ENCODE measurements at regions not wholly inside any gene's neighbourhood (a gene's known extent, or its start where the extent isn't known, plus 50 kb on each side); places are given as distances from the start of the nearest gene placed in this dataset.

DNA sequence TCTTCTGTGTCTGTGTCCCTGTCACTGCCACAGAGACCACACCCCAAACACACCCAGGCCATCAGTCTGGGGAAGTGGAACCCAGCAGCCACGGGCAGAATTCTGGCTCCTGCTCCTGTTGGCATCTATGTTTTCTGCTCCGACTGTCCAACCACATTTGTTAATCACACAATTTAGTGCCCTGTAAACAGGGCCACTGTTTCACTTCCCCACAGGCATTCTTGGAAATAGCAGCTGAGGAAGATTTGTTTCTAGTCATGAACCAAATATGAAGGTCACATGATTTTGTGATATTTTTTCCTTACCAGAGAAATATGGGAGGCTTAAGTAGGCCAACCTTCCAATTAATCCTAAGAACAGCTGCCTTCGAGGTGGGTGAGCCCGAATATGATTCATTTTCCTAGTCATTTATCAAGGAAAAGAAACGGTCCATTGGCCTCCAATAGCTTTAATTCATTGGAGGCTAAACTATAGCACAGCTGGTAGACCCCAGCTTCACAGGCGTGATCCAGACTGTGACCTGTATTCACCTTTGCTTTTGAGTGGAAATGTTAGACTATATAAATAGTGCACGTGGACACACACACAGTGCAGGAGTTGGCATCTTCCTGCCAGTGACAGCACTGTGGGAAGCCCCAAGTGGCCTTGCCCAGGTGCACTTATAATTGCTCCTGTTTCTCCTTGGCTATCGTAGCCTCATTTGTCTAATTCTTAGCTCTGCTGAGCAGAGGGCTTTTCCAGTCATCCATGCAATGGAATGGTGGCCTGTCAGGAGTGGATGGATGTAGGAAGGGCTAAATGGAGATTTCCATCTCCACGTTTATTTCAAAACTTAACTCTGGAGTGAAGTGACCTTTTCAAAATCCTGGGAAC lies 267.9 kb downstream of the LPIN1 start:
- TF ChIP-seq CHD4 (IDR thresholded peaks at IDR 0.05; ENCODE audit: borderline replicate concordance) (no peak), KDM1A (IDR thresholded peaks at IDR 0.05; ENCODE audit: low read depth) (no peak), CTCF (IDR thresholded peaks at IDR 0.05) (no peak), PHF8 (IDR thresholded peaks at IDR 0.05; ENCODE audit: borderline replicate concordance, low read depth) (no peak), CEBPB (IDR thresholded peaks at IDR 0.05) (no peak), REST (IDR thresholded peaks at IDR 0.05) (no peak), CBX8 (IDR thresholded peaks at IDR 0.05) (no peak)

All from A549 (cell line).